LNCaP clone FGC (cell line): ENCODE measurements at regions not wholly inside any gene's neighbourhood (a gene's known extent, or its start where the extent isn't known, plus 50 kb on each side); places are given as distances from the start of the nearest gene placed in this dataset.

ENCODE experiments used
- DNase-seq: peaks from one replicate; pipeline ENCODE4 v3.0.0-alpha.2; 2011; ENCODE audit warnings: low read depth
- H3K4me3 ChIP-seq: 2 replicates; pipeline ENCODE4 v1.5.1; 2011; ENCODE audit warnings: mild to moderate bottlenecking, low read depth, low read length, control low read depth
- CTCF ChIP-seq: IDR thresholded peaks from 2 replicates; pipeline ENCODE4 v1.5.1; 2012; ENCODE audit warnings: mild to moderate bottlenecking; ENCODE audit not compliant: control insufficient read depth, insufficient read depth; ENCODE audit errors: extremely low read depth

- DNase-seq: no peak
- no peak for TF ChIP-seq CTCF
- H3K4me3 ChIP-seq: no peak overlapping the region
These were observed 50.8 kb upstream of the TGM3 start for GRCh38 chr20:2244993-2245392.

- no peak for DNase-seq
- TF ChIP-seq CTCF: no peak
- no peak overlapping the region for H3K4me3 ChIP-seq
These were observed 50.2 kb upstream of the TGM3 start for GRCh38 chr20:2245637-2246036.
